KMS-11 (cell line): ENCODE measurements at regions not wholly inside any gene's neighbourhood (a gene's known extent, or its start where the extent isn't known, plus 50 kb on each side); places are given as distances from the start of the nearest gene placed in this dataset.

Experiments used
- H2AFZ ChIP-seq: fragments of 200-600 bp; sonication (generic); 2 replicates; pipeline ENCODE4 v1.6.1; 2016; ENCODE audit warnings: antibody characterized with exemption, mixed run types, low read depth
- H3K27ac ChIP-seq: fragments of 200-600 bp; sonication (generic); 2 replicates; pipeline ENCODE4 v1.6.1; 2016; ENCODE audit warnings: mild to moderate bottlenecking, mixed run types
- H3K27me3 ChIP-seq: fragments of 200-600 bp; sonication (generic); 2 replicates; pipeline ENCODE4 v1.6.1; 2017; ENCODE audit warnings: mild to moderate bottlenecking, low read depth, mixed run types, moderate library complexity; ENCODE audit not compliant: insufficient read depth
- H3K36me3 ChIP-seq: fragments of 200-600 bp; sonication (generic); 2 replicates; pipeline ENCODE4 v1.6.1; 2017; ENCODE audit warnings: mild to moderate bottlenecking, mixed run types; ENCODE audit not compliant: insufficient read depth
- H3K4me1 ChIP-seq: fragments of 200-600 bp; sonication (generic); 2 replicates; pipeline ENCODE4 v1.6.1; 2016; ENCODE audit warnings: mild to moderate bottlenecking, low read depth, mixed run types; ENCODE audit not compliant: poor library complexity, severe bottlenecking
- H3K4me2 ChIP-seq: fragments of 200-600 bp; sonication (generic); 2 replicates; pipeline ENCODE4 v1.7.0; 2016; ENCODE audit warnings: mild to moderate bottlenecking, mixed run types
- H3K4me3 ChIP-seq: fragments of 200-600 bp; sonication (generic); IDR thresholded peaks from 2 replicates; pipeline ENCODE4 v1.6.1; 2017; ENCODE audit warnings: low read depth, low read length, mixed read lengths; ENCODE audit not compliant: insufficient read depth
- H3K79me2 ChIP-seq: fragments of 200-600 bp; sonication (generic); 2 replicates; pipeline ENCODE4 v1.6.1; 2016; ENCODE audit warnings: low read depth, mixed run types; ENCODE audit not compliant: insufficient read depth
- H3K9ac ChIP-seq: fragments of 200-600 bp; sonication (generic); 2 replicates; pipeline ENCODE4 v1.6.1; 2016; ENCODE audit warnings: mild to moderate bottlenecking, mixed run types
- H4K20me1 ChIP-seq: fragments of 200-600 bp; sonication (generic); 2 replicates; pipeline ENCODE4 v1.6.1; 2016; ENCODE audit warnings: mild to moderate bottlenecking, mixed run types; ENCODE audit not compliant: insufficient read depth
- TF ChIP-seq, protein P1 (sequence below): fragments of 200-600 bp; sonication (generic); conservative IDR thresholded peaks from 2 replicates; pipeline ENCODE4 v1.6.1; 2017; ENCODE audit warnings: low read depth, mild to moderate bottlenecking, antibody characterized with exemption, low read length, moderate library complexity, mixed read lengths

DNA sequence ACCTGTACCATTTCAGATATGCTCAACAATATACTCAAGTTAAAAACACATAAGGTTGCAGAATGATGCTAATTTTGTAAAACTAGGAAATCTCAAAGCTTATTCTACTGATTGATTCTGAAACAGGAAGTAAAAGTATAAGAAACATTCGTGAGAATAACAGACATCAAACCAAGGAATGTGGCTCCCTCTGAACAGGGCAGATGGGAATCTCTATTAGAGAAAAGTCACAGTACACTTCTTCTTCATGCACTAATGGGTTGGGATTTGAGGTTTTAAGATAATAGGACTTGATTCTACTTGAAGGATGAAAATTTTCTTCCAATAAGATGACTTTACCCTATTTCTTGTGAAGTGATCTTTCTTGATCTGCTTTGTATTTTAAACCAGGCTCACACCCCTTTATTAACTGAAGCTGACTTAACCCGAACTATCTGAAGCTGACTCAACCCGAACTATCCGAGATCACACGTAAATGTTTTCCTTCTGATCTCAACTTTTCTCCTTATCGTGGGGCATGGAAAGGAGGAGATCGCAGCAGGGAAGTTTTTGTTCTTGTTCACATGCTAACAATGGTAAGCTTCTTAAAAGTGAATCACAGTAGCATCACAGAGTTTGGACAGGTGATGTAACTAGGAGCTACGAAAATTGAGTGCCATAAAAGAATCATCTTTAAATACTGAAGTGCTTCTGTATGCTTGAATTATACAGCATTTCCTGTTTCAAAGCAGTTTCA, 363.1 kb upstream of the ZFP42 start:
- Histone ChIP-seq H3K4me3 (no peak overlapping the region), H3K4me2 (no peak overlapping the region), H3K36me3 (no peaks in the 10 kb centered on the region), H3K4me1 (no peaks in the 10 kb centered on the region), H3K27me3 (no peaks in the 10 kb centered on the region), H3K9ac (no peak overlapping the region), H2AFZ (no peak overlapping the region), H3K79me2 (no peaks in the 10 kb centered on the region), H4K20me1 (no peaks in the 10 kb centered on the region), H3K27ac (no peak overlapping the region)
- TF ChIP-seq, protein P1, sequence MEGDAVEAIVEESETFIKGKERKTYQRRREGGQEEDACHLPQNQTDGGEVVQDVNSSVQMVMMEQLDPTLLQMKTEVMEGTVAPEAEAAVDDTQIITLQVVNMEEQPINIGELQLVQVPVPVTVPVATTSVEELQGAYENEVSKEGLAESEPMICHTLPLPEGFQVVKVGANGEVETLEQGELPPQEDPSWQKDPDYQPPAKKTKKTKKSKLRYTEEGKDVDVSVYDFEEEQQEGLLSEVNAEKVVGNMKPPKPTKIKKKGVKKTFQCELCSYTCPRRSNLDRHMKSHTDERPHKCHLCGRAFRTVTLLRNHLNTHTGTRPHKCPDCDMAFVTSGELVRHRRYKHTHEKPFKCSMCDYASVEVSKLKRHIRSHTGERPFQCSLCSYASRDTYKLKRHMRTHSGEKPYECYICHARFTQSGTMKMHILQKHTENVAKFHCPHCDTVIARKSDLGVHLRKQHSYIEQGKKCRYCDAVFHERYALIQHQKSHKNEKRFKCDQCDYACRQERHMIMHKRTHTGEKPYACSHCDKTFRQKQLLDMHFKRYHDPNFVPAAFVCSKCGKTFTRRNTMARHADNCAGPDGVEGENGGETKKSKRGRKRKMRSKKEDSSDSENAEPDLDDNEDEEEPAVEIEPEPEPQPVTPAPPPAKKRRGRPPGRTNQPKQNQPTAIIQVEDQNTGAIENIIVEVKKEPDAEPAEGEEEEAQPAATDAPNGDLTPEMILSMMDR: no peak

DNA sequence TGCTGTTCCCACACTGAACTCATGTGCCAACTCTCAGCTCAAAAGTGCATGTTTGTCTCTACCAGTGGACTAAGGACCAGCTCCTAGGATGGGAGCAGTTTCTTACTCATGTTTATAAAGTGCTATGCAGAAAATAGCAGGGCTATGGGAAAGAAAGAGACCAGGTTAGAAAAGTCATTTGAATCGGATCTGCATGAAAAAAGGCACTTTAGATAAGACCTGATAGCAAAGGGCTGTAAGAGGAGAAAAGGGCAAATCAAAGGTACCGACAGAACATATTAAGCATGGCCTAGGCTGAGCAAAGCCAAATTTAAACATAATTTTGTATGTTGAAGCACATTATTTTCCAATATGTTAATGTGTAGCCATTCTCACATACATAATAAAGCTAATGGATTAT, 362.3 kb upstream of the ZFP42 start:
- no peaks in the 10 kb centered on the region for H3K36me3 ChIP-seq
- H2AFZ ChIP-seq: no peak overlapping the region
- H3K9ac ChIP-seq: no peak overlapping the region
- H3K4me3 ChIP-seq: no peak overlapping the region
- H4K20me1 ChIP-seq: no peaks in the 10 kb centered on the region
- no peaks in the 10 kb centered on the region for H3K79me2 ChIP-seq
- TF ChIP-seq, protein P1: no peak
- no peak overlapping the region for H3K27ac ChIP-seq
- no peaks in the 10 kb centered on the region for H3K27me3 ChIP-seq
- no peak overlapping the region for H3K4me2 ChIP-seq
- no peaks in the 10 kb centered on the region for H3K4me1 ChIP-seq

DNA sequence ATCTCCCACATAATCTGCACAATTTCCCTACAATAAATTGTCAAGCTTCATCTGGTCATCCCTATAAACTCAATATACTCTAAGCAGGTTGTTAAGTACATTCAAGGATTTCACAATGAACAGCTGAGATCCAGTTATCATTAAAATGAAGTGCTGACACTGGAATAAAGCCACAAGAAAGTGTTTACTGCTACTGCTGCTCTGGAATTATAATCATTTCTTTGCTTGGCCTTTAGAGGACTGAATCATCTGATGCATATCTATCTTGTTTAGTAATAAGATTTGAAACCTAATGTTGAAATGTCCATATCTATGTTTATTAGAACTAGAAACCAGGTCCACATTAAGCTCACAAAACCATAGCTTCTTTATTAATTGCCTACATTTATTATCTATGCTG, 338.6 kb upstream of the ZFP42 start:
- no peak overlapping the region for H3K9ac ChIP-seq
- H3K27me3 ChIP-seq: no peaks in the 10 kb centered on the region
- H3K4me3 ChIP-seq: no peak overlapping the region
- H3K27ac ChIP-seq: no peak overlapping the region
- TF ChIP-seq, protein P1: no peak
- H3K4me1 ChIP-seq: no peaks in the 10 kb centered on the region
- H3K79me2 ChIP-seq: no peaks in the 10 kb centered on the region
- no peaks in the 10 kb centered on the region for H4K20me1 ChIP-seq
- H2AFZ ChIP-seq: no peak overlapping the region
- no peaks in the 10 kb centered on the region for H3K36me3 ChIP-seq
- no peak overlapping the region for H3K4me2 ChIP-seq

DNA sequence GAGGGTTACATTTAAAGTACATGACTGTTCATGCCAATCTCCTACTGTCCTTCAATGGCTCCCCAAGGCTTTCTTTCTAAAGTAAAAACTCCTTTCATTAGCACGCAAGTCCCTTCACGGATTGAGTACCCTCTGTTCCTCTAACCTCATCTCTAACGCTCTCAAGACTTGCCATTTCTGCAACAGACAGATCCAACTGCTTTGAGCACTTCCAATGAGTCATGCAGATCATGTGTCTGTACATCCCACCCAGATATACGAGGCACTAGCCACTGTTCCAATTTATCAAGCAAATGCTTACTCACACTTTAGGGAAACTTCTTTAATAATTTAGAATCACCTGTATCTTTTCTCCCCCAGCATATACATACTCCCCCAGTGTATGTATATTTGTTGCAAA, 332.5 kb upstream of the ZFP42 start:
- no peak overlapping the region for H3K4me2 ChIP-seq
- TF ChIP-seq, protein P1: no peak
- no peaks in the 10 kb centered on the region for H3K79me2 ChIP-seq
- no peak overlapping the region for H3K4me3 ChIP-seq
- H4K20me1 ChIP-seq: no peaks in the 10 kb centered on the region
- no peak overlapping the region for H2AFZ ChIP-seq
- H3K4me1 ChIP-seq: no peaks in the 10 kb centered on the region
- H3K27me3 ChIP-seq: no peaks in the 10 kb centered on the region
- H3K27ac ChIP-seq: no peak overlapping the region
- H3K9ac ChIP-seq: no peak overlapping the region
- no peaks in the 10 kb centered on the region for H3K36me3 ChIP-seq
